SIG-M5 treated with dmso at 0.1 percent for 504 hours (cell line): ENCODE measurements at regions not wholly inside any gene's neighbourhood (a gene's known extent, or its start where the extent isn't known, plus 50 kb on each side); places are given as distances from the start of the nearest gene placed in this dataset.

Experiments
- DNase-seq: peaks from one replicate; lab custom pipeline; 2025; ENCODE audit not compliant: unreplicated experiment; lab: John Stamatoyannopoulos, UW

GRCh38 chr3:24965706-24966385, 462.2 kb upstream of the RARB start:
- no peak for DNase-seq

GRCh38 chr3:24968036-24968435, 460.0 kb upstream of the RARB start:
- no peak for DNase-seq

GRCh38 chr3:24972491-24972890, 455.6 kb upstream of the RARB start:
- DNase-seq, result no peak

GRCh38 chr3:24981309-24981708, 446.8 kb upstream of the RARB start:
- DNase-seq, result no peak

GRCh38 chr3:24981924-24982323, 446.1 kb upstream of the RARB start:
- no peak for DNase-seq

GRCh38 chr3:24985668-24986067, 442.4 kb upstream of the RARB start:
- no peak for DNase-seq

- no peak for DNase-seq
These were observed 441.5 kb upstream of the RARB start for GRCh38 chr3:24986612-24987011.

- DNase-seq, result no peak
These were observed 428.7 kb upstream of the RARB start for GRCh38 chr3:24999357-24999756.

GRCh38 chr3:25000971-25001591, 427.0 kb upstream of the RARB start:
- no peak for DNase-seq

- no peak for DNase-seq
These were observed 426.0 kb upstream of the RARB start for GRCh38 chr3:25002052-25002451.

GRCh38 chr3:25007974-25008658, 419.9 kb upstream of the RARB start:
- no peak for DNase-seq

- no peak for DNase-seq
These were observed 418.4 kb upstream of the RARB start for GRCh38 chr3:25009665-25010064.

GRCh38 chr3:25015599-25015998, 412.5 kb upstream of the RARB start:
- no peak for DNase-seq

GRCh38 chr3:25018909-25019308, 409.2 kb upstream of the RARB start:
- DNase-seq, result no peak

GRCh38 chr3:25019506-25019905, 408.6 kb upstream of the RARB start:
- DNase-seq, result no peak

GRCh38 chr3:25021816-25022215, 406.2 kb upstream of the RARB start:
- DNase-seq, result no peak

GRCh38 chr3:25023876-25024275, 404.2 kb upstream of the RARB start:
- DNase-seq, result no peak

GRCh38 chr3:25025236-25025635, 402.8 kb upstream of the RARB start:
- no peak for DNase-seq

- DNase-seq, result no peak
These were observed 400.4 kb upstream of the RARB start for GRCh38 chr3:25027650-25028049.

GRCh38 chr3:25029820-25030219, 398.2 kb upstream of the RARB start:
- no peak for DNase-seq

GRCh38 chr3:25032344-25032743, 395.7 kb upstream of the RARB start:
- DNase-seq, result no peak

- DNase-seq, result peak; percentile 47
These were observed 394.5 kb upstream of the RARB start for GRCh38 chr3:25033407-25034029.
